LHCN-M2 (cell line): ENCODE measurements at regions not wholly inside any gene's neighbourhood (a gene's known extent, or its start where the extent isn't known, plus 50 kb on each side); places are given as distances from the start of the nearest gene placed in this dataset.
A peak's percentile ranks its signal among the peaks of the same experiment; 100 is the strongest.

ENCODE experiments used
- DNase-seq: peaks from one replicate; pipeline ENCODE4 v3.0.0-alpha.2; 2012; ENCODE audit warnings: low read depth

- DNase-seq: no peak
Observed at GRCh38 chr3:102599819-102600576, 165.2 kb downstream of the ZPLD1 start.

- DNase-seq: no peak
Observed at GRCh38 chr3:102605153-102605552, 170.3 kb downstream of the ZPLD1 start.

- no peak for DNase-seq
Observed at GRCh38 chr3:102608875-102609274, 174.1 kb downstream of the ZPLD1 start.

GRCh38 chr3:102614021-102614569 lies 179.3 kb downstream of the ZPLD1 start:
- DNase-seq: no peak

GRCh38 chr3:102614585-102614984 lies 179.8 kb downstream of the ZPLD1 start:
- no peak for DNase-seq

GRCh38 chr3:102617381-102617780 lies 182.6 kb downstream of the ZPLD1 start:
- no peak for DNase-seq

- DNase-seq: no peak
Observed at GRCh38 chr3:102619361-102619760, 184.5 kb downstream of the ZPLD1 start.

GRCh38 chr3:102629943-102630342 lies 195.1 kb downstream of the ZPLD1 start:
- no peak for DNase-seq

GRCh38 chr3:102630531-102630930 lies 195.7 kb downstream of the ZPLD1 start:
- no peak for DNase-seq

GRCh38 chr3:102643546-102643945 lies 208.7 kb downstream of the ZPLD1 start:
- DNase-seq: no peak

GRCh38 chr3:102646557-102646956 lies 211.7 kb downstream of the ZPLD1 start:
- no peak for DNase-seq

GRCh38 chr3:102660653-102661052 lies 225.8 kb downstream of the ZPLD1 start:
- no peak for DNase-seq

- no peak for DNase-seq
Observed at GRCh38 chr3:102661707-102662497, 227.1 kb downstream of the ZPLD1 start.

- no peak for DNase-seq
Observed at GRCh38 chr3:102662498-102662772, 227.6 kb downstream of the ZPLD1 start.

- no peak for DNase-seq
Observed at GRCh38 chr3:102664126-102664525, 229.3 kb downstream of the ZPLD1 start.

GRCh38 chr3:102665183-102665582 lies 230.4 kb downstream of the ZPLD1 start:
- no peak for DNase-seq

GRCh38 chr3:102668247-102668646 lies 233.4 kb downstream of the ZPLD1 start:
- no peak for DNase-seq

- DNase-seq: no peak
Observed at GRCh38 chr3:102670986-102671385, 236.2 kb downstream of the ZPLD1 start.

GRCh38 chr3:102672305-102672704 lies 237.5 kb downstream of the ZPLD1 start:
- DNase-seq: no peak

GRCh38 chr3:102673271-102674115 lies 238.7 kb downstream of the ZPLD1 start:
- peak; percentile 36 for DNase-seq

- DNase-seq: no peak
Observed at GRCh38 chr3:102674284-102674683, 239.5 kb downstream of the ZPLD1 start.

- no peak for DNase-seq
Observed at GRCh38 chr3:102676424-102676823, 241.6 kb downstream of the ZPLD1 start.
